HG03060 (cell line): ENCODE measurements at regions not wholly inside any gene's neighbourhood (a gene's known extent, or its start where the extent isn't known, plus 50 kb on each side); places are given as distances from the start of the nearest gene placed in this dataset.
"Not testable (repeated sequence)": the region's sequence is repeated elsewhere in the genome, so short reads cannot be mapped to it uniquely, and the experiment has no call there.

Experiments
- ATAC-seq: cut with Tn5 transposase; IDR thresholded peaks from one replicate; pipeline ENCODE4 v1.9.1; 2021; ENCODE audit warnings: low read depth, moderate number of reproducible peaks; ENCODE audit not compliant: unreplicated experiment

GRCh38 chr4:38327174-38327573 lies 336.8 kb upstream of the KLF3 start:
- ATAC-seq = no peak

GRCh38 chr4:38328989-38329729 lies 334.8 kb upstream of the KLF3 start:
- ATAC-seq = no peak

DNA sequence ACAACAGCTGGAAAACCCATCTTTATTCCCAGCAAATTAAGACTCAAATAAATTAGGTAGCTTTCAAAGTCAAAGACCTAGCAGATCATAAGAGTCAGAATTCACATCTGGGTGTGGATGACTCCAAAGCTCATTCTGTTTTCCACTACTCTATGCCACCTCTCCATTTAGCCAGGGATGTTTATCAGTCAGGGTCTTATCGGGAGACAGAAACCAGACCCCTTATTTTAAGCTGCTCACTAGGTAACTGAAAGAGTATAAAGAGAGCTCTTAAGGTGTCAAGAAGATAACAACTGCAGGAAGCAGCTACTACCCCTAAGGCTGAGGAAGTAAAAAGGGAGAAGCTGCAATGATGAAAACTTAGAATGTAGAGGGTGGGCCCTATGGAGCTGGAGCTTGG lies 333.7 kb upstream of the KLF3 start:
- ATAC-seq = no peak

DNA sequence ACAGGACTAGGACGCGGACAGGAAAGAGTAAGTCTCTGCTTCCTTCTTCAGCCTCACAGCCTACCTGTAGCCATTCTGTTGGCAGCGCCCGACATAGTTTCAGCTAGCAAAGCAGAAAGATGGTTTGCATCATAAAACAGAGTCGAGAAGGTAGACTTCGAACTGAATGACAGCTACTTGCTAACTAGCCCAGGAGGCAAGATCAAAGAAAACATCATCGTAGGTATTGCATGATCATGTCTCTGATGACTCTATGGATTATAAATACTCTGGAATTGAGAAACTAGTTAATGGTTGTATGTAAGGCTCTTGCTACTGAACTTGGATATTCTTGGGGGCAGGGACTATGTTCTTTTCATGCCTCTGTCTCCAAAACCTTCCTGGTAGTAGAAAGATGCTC lies 333.1 kb upstream of the KLF3 start:
- no peak for ATAC-seq

DNA sequence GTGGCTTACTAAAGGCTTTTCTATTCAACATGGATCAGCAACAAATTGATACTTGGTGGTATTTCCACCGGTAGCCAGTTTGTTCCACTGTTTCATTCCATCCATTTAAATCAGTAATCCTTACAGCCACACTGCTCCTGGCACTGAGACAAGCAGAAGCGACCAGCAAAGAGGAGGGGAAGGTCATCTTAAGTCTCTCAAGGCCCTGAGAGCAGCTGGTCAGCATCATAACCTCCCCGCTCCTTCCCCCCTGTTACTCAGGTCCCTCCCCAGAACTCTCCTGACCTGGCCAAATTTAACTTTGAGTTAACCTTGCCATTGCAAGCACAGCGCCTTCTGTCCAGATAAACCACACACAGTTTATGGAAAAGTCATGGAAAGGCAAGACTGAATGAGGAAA lies 331.3 kb upstream of the KLF3 start:
- no peak for ATAC-seq

DNA sequence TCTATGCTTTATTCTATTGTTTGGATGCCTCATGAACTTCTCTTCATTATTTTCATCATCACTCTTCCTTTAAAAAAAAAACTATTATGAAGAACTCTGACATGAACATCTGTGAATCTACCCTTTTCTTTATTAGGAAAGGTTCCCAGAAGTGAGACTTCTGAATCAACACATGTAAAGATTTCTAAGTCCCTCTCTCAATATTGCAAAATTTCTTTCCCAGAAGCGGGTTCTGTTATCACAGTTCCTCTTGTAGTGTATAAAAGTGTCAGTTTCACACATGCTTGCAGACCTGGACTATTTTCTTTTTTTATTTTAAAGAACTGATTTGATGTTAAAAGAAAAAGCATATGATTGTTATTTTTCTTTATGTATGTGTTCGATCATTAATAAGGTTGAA lies 330.8 kb upstream of the KLF3 start:
- ATAC-seq = no peak

- no peak for ATAC-seq
These were observed 329.2 kb upstream of the KLF3 start for GRCh38 chr4:38334791-38335190.

DNA sequence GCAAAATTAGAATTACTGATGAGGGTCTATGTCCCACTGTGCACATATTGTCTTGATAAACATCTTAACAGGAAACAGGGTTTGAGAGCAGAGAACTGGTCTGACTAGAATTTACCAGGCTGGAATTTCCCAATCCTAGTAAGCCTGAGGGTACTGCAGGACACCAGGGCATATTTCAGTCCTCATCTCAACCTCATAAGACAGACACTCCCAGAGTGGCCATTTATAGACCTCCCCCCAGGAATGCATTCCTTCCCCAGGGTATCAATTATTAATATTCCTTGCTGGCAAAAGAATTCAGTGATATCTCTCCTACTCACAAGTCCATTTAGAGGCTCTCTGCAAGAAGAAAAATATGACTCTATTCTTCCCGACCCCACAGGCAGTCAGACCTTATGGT lies 325.1 kb upstream of the KLF3 start:
- not testable (repeated sequence) for ATAC-seq

- ATAC-seq = no peak
These were observed 320.4 kb upstream of the KLF3 start for GRCh38 chr4:38343608-38344007.

- no peak for ATAC-seq
These were observed 319.1 kb upstream of the KLF3 start for GRCh38 chr4:38344929-38345328.

DNA sequence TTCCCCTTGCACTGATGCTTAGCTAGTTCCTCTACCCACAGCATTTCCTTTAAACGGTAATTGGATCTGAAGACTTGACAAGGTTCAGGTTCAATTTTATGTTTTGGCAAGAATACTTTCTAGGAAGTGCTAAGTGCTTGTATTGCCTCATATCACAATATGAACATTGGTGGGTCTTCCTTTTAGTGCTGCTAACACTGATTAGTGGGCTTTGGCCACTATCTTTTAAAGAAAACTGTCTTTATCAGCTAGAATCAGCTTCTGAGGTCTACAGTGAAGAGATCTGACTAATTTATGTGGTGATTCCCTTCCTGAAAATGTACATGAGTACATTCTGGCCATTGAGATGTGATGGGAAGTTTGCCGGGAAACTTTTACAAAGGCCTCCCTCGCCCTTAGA lies 316.7 kb upstream of the KLF3 start:
- no peak for ATAC-seq

- no peak for ATAC-seq
These were observed 309.6 kb upstream of the KLF3 start for GRCh38 chr4:38354421-38354820.

- ATAC-seq = no peak
These were observed 309.1 kb upstream of the KLF3 start for GRCh38 chr4:38354872-38355271.

- no peak for ATAC-seq
These were observed 307.3 kb upstream of the KLF3 start for GRCh38 chr4:38356686-38357085.

- no peak for ATAC-seq
These were observed 306.5 kb upstream of the KLF3 start for GRCh38 chr4:38357546-38357945.

DNA sequence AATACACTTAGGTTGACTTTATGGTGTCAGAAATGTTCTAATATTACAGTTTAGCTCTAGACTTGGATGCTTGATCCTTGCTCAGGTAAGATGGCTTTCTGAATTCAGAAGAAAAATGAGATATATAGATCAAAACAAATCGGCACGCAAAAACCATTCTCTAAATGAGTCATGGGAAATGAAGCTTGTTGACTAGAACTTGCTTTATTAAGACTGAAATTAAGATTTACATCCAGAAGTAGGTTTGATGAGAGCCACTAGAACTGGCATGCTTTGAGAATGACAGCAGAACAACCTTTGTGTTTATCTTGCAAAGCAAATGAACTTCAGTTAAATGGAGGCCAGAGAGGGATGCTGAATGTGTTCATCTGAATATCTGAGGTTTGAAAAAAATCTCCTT lies 304.9 kb upstream of the KLF3 start:
- no peak for ATAC-seq

DNA sequence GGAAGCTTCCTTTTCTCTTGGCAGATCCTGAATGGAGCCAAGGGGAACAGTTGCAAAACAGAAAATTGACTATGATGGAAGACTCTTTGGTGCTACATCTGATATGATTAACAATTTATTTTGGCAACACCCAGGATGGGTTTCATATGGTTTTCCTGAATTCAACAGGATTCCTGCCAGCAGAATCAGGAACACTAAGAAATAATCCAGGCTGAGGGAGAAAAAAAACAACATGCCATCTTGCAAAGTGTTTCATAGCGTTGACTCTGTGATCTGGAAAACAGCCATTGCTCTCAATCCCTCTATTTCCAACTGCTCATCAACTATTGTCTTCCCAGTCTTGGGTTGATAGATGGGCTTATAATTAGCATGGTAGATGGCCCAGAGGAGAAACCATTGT lies 303.8 kb upstream of the KLF3 start:
- no peak for ATAC-seq

- no peak for ATAC-seq
These were observed 299.5 kb upstream of the KLF3 start for GRCh38 chr4:38364383-38364963.

- ATAC-seq = no peak
These were observed 298.7 kb upstream of the KLF3 start for GRCh38 chr4:38365261-38365660.

DNA sequence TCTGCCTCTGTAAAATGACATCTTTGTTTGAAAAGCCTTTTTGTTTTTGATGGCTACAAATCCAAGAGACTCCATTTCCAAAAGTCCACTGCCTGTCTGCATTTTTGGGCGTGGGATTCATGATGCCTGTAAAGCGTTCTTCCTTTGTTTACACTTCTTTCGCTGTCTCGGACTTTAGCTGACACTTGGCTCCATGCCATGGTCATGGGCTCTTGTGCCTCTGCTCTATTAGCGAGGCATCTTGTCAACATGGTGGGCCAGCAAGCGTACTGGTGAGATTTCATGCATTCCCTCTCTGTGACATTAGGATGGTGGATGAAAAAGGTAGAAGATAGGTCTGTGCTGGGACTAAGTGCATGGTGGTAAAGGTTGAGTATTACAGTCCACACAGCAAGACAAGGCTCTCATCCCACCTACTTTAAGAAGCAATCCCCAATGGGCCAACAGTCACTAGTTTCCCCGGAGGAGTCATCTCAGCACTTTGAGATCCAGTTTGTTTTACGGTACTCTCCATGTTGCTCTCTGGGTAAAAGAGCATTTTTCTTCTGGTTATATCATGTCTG lies 298.2 kb upstream of the KLF3 start:
- no peak for ATAC-seq

GRCh38 chr4:38366456-38366855 lies 297.5 kb upstream of the KLF3 start:
- no peak for ATAC-seq

- ATAC-seq = no peak
These were observed 297.0 kb upstream of the KLF3 start for GRCh38 chr4:38366997-38367396.
